ENCODE measurements at regions not wholly inside any gene's neighbourhood (a gene's known extent, or its start where the extent isn't known, plus 50 kb on each side); places are given as distances from the start of the nearest gene placed in this dataset.
"Not testable (repeated sequence)": the region's sequence is repeated elsewhere in the genome, so short reads cannot be mapped to it uniquely, and the experiment has no call there.

DNA sequence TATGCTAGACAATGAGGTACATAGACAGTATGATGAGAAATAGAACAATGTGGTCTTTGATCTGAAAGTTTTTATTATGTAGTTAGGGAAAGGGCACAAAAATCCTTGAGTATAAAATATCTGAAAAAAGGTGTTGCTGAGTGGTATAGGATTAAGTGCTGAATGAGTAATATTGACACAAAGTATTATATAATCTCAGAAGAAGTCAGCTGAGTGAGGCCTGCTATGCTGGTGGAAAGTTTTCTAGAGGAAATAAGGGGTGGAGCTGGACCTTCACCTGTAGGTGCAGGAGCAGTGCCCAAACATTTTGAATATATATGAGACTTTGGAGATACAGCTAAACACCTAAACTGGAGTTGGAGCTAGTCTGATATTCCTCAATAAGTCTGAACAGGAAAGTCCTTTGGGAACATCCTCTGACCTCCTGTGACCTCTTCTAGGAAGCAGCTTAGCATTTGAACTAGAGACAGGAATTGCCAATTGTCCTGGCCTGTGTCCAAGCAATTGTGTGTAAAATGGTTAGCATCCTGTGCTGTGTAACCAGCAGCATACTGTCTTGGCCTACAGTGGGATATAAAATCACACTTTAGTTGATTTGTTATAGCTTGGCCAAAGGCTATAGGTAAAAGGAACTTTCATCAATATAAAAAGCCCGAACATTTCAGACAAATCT is 285.3 kb downstream of the ANKRD50 start:
- no peak for DNase-seq (ENCODE audit: low spot score)

DNA sequence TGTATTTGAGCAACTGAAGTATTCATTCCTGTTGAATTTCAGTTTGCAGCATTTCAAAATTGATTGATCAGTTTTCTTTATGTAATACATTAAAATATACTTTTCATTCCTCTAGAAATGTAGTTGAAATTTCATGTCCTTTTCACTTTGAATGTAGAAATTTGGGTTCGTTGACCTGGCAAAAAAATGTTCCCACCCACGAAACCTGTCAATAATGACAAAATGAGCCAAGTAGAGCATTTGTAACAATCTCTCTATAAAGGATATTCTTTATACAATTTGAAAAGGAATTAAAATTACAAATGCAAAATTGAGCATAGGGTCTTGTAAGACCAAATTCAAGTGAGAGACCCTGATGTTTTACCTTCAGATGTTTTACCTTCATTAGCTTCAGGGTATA is 283.9 kb downstream of the ANKRD50 start:
- DNase-seq (ENCODE audit: low spot score): no peak

- DNase-seq (ENCODE audit: low spot score): no peak
These were observed 282.7 kb downstream of the ANKRD50 start for GRCh38 chr4:124429746-124430250.

GRCh38 chr4:124431653-124432192 is 280.8 kb downstream of the ANKRD50 start:
- DNase-seq (ENCODE audit: low spot score): no peak

DNA sequence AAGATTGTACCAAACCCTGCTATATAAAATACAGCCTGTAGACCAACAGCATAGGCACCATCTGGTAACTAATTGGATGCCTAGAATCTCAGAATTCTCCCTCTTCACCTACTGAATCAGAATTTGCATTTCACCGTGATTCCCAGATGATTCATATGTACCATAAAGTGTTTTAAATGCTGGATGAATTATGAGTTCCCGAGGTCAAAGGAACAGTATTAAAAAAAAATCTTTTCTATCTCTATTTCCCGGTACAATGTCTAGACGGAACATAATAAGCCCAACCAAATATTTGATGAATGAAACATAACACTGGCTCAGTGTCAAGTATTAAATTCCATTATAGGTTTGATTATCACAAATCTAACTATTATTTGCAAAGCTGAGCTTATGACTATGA is 280.0 kb downstream of the ANKRD50 start:
- DNase-seq (ENCODE audit: low spot score): no peak

GRCh38 chr4:124433044-124433443 is 279.5 kb downstream of the ANKRD50 start:
- DNase-seq (ENCODE audit: low spot score): no peak

DNA sequence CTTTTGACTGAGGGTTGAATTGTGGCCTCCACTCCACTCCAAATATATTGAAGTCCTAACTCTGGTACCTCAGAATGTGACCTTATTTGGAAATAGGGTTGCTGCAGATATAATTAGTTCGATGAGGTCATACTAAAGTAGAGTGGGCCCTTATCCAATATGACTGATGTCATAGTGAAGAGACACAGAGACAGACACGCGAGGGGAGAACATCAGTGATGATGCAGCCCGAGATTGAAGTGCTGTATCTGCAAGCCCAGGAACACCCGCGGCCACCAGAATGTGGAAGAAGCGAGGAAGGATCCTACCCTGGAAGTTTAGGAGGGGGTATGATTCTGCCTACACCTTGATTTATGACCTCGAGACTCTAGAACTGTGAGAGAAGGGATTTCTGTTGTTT is 279.0 kb downstream of the ANKRD50 start:
- DNase-seq (ENCODE audit: low spot score): no peak

DNA sequence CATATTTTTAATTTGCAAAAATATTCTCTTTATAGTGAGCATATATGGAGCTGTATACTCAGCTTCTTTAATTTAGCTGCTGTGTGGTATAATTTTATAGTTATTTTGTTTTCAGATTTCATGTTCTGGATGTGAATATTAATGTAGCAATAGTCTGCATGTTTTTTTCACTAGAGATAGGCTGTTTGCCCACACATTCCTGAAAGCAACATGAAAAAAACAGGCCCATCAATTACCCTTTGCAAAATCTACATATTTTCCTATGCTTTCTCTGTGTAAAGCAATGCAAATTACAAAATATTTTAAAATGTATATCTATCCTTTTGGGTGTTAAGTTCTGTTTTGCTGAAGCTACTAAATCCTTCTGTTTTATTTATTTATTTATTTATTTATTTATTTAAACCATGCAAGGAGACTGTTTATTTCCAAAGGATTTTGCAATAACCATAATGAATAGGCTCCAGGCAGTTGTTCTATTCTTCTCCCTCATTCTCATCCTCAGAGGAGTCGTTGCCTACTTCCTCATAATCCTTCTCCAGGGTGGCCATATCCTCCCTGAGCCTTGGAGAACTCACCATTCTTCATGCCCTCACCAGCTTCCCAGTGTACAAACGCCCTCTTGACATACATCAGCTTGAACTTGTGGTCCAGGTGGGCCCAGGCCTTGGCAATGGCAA is 277.1 kb downstream of the ANKRD50 start:
- no peak for DNase-seq (ENCODE audit: low spot score)

DNA sequence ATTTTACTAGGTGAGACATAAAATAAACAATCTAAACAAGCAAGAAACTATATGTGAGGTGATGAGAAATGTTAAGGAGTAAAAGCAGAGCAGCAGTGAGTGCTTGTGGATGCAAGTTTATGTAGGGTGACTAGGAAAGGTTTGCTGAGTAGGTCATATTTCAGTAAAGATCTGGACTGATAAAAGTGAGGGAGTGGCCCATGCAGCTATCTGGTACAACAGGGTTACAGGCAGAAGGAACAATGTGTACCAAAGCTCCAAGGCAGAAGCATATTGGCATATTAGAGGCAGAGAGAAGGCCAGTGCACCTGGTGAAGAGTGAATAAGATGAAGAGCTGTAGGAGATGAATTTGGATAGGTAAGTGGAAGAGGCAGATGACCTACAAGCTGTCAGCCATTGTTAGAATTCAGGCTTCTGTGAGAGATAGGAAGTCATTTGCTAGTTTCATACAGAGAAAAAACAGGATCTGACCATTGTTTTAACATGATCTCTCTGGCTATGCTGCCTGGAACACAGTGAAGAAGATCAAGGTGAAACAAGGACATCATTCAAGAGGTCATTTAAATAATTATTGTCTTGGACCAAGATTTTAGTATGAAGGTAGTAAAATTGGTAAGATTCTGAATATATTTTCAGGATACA is 274.6 kb downstream of the ANKRD50 start:
- DNase-seq (ENCODE audit: low spot score): no peak

GRCh38 chr4:124445071-124445470 is 267.5 kb downstream of the ANKRD50 start:
- DNase-seq (ENCODE audit: low spot score): no peak

GRCh38 chr4:124449881-124450280 is 262.7 kb downstream of the ANKRD50 start:
- DNase-seq (ENCODE audit: low spot score): no peak

DNA sequence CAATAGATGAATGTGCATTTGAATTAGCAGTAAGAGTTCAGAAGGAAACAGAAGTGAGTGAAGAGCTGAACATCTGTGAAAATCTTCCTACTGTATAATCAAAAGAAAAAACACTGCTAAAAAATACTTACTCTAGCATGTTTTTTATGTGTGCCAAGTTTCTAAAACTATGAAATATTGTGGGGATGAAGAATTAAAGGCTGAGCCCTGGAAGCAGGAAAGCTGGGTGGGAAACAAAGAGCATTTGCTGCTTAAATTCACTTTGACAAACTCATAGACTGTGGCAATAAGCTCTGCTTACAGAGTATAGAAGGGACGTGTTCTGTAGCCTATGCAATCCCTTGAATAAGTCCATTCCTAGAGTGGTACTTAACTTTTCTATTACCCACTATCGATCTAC is 261.7 kb downstream of the ANKRD50 start:
- no peak for DNase-seq (ENCODE audit: low spot score)

GRCh38 chr4:124454772-124455270 is 257.7 kb downstream of the ANKRD50 start:
- DNase-seq (ENCODE audit: low spot score): no peak

GRCh38 chr4:124455671-124456070 is 256.9 kb downstream of the ANKRD50 start:
- no peak for DNase-seq (ENCODE audit: low spot score)

DNA sequence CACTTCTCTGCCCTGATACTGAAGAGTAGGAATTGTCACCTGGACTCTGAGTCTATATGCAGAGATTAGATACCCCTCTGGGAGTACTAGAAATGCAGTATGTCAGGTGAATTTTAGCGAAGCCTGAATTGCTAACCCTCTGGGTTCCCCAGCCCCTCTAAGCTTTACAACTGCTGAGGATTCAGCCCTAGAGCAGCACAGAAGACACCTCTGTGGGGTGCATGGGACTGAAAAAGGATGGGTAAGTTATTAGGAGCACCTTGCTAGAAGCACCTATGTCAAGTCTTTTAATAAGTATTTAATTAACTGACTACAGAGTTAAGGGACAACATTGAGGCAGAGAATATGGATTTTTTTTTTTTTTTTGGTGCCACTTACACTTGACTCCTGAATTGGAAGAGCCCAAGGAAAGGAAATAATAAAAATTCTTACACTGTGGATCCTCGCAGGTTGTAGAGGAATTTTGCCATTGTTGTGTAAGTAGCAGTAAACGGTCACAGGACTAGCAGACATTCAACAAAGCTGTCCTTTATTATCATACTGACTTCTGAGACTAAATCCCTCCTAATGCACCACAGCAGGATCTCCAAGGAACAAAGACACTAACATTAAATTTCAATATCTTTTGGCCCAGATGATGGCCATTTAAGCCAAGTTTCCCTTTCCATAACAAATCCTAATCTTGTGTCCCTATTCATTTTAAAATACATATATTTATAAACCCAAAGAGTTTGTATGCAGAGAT is 253.2 kb downstream of the ANKRD50 start:
- DNase-seq (ENCODE audit: low spot score): no peak

GRCh38 chr4:124459941-124460310 is 252.6 kb downstream of the ANKRD50 start:
- no peak for DNase-seq (ENCODE audit: low spot score)

GRCh38 chr4:124461592-124461991 is 250.9 kb downstream of the ANKRD50 start:
- not testable (repeated sequence) for DNase-seq (ENCODE audit: low spot score)

DNA sequence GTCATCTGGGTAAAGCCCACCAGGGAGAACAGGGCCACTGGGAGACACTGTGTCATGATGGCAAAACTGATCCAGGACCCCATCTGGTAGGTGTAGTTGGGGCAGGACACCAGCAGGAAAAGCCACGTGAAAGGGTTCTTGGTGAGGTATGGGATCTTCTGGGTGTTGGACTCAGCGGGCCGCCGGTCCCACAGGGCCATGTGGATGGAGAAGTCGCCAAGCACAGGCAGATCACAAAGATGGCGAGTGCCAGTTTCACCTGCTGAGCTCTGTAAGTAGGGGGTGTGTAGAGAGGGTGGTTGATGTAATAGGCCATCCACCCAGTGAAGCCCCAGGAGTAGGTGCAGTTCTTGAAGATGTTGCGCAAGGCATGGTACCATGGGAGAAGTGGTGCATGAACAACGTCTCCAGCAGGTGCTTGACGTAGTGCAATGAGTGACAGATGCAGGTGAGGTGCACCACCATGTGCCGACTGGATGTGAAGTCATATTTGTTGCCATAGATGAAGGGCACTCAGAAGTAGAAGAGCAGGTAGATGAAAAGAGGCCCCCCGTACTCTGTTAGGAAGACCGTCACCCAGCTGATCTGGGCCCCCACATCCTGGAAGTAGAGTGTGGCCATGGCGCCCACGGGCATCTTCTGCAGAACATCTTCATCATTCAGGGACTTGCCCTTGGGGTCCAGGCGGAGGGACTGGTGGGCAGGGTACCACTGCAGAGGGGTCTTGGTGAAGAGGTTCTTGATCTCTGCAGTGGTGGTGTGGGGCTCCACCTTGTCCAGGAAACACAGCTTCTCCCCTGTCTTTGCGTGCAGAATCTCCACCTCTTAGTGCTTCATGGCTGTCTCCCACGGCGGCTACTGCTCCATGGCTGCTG is 249.3 kb downstream of the ANKRD50 start:
- DNase-seq (ENCODE audit: low spot score): no peak

DNA sequence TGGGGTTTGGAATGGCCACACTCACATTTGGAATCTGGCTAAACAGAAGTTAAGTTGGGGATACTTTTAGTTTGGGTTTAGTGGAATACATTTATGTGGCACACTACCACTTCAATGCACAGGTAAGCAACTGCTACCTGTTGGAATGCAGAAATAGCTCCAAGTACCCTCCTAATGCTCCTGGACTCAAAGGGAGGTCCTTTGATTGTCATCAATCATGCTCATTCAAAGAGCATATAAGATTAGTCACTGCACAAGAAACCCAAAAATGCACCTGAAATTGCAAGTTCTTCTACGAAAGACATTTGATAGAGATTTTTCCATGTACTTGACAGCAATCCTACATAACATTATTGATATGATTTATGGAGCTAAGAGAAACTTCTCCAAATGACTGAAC is 247.7 kb downstream of the ANKRD50 start:
- no peak for DNase-seq (ENCODE audit: low spot score)

- no peak for DNase-seq (ENCODE audit: low spot score)
These were observed 244.2 kb downstream of the ANKRD50 start for GRCh38 chr4:124468360-124468759.

DNA sequence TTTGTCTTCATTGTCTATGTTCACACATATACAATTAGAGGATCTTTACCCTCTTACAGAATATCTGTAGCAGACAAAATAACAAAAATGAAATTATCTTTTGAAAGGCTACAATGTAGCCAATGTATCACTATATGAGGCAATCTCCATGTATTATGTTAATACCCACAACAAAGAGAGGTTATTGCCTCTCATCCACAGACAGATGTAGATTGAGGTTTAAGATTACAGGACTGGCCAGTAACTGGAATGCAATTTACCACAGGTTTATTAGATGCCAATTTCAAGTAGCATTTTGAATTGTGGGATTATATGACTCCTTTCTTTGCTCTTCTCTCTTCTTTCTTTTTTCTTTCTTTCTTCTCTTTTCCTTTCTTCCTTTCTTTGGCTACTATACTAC is 242.6 kb downstream of the ANKRD50 start:
- DNase-seq (ENCODE audit: low spot score): no peak

Measured in hepatic stellate cell (primary cell).